GM12875 (cell line): ENCODE measurements at regions not wholly inside any gene's neighbourhood (a gene's known extent, or its start where the extent isn't known, plus 50 kb on each side); places are given as distances from the start of the nearest gene placed in this dataset.

Experiments used
- H3K4me3 ChIP-seq: one replicate; pipeline ENCODE4 v1.5.1; 2011; ENCODE audit warnings: low read depth, low read length, control low read depth
- CTCF ChIP-seq: IDR thresholded peaks from 2 replicates; pipeline ENCODE4 v1.5.1; 2011; ENCODE audit warnings: low read depth, mild to moderate bottlenecking, control low read depth, inconsistent platforms, low read length, moderate library complexity, borderline replicate concordance; ENCODE audit not compliant: insufficient read depth

- no peak overlapping the region for H3K4me3 ChIP-seq
- TF ChIP-seq CTCF: no peak
Measured at GRCh38 chr2:7725850-7726242, 808.6 kb downstream of the RNF144A start.

GRCh38 chr2:7726989-7727388, 809.8 kb downstream of the RNF144A start:
- no peak overlapping the region for H3K4me3 ChIP-seq
- no peak for TF ChIP-seq CTCF

GRCh38 chr2:7728388-7728787, 811.2 kb downstream of the RNF144A start:
- TF ChIP-seq CTCF: no peak
- no peak overlapping the region for H3K4me3 ChIP-seq

GRCh38 chr2:7730449-7730848, 813.2 kb downstream of the RNF144A start:
- no peak for TF ChIP-seq CTCF
- H3K4me3 ChIP-seq: no peak overlapping the region

GRCh38 chr2:7730990-7731389, 813.8 kb downstream of the RNF144A start:
- no peak for TF ChIP-seq CTCF
- no peak overlapping the region for H3K4me3 ChIP-seq

- no peak for TF ChIP-seq CTCF
- no peak overlapping the region for H3K4me3 ChIP-seq
Measured at GRCh38 chr2:7732497-7732896, 815.3 kb downstream of the RNF144A start.

GRCh38 chr2:7736646-7737305, 819.6 kb downstream of the RNF144A start:
- TF ChIP-seq CTCF: no peak
- no peak overlapping the region for H3K4me3 ChIP-seq
